GM12878 (cell line): ENCODE measurements at regions not wholly inside any gene's neighbourhood (a gene's known extent, or its start where the extent isn't known, plus 50 kb on each side); places are given as distances from the start of the nearest gene placed in this dataset.
"Not testable (repeated sequence)": the region's sequence is repeated elsewhere in the genome, so short reads cannot be mapped to it uniquely, and the experiment has no call there.

Experiments used
- CBX3 ChIP-seq: fragments of 200-600 bp; sonication (generic); IDR thresholded peaks from 2 replicates; pipeline ENCODE4 v1.6.1; 2016; ENCODE audit warnings: low read depth, borderline replicate concordance
- EZH2 ChIP-seq: IDR thresholded peaks from 2 replicates; pipeline ENCODE4 v1.6.1; 2012; ENCODE audit warnings: low read depth, mild to moderate bottlenecking, control low read depth, inconsistent platforms, low read length, borderline replicate concordance; ENCODE audit not compliant: control insufficient read depth

DNA sequence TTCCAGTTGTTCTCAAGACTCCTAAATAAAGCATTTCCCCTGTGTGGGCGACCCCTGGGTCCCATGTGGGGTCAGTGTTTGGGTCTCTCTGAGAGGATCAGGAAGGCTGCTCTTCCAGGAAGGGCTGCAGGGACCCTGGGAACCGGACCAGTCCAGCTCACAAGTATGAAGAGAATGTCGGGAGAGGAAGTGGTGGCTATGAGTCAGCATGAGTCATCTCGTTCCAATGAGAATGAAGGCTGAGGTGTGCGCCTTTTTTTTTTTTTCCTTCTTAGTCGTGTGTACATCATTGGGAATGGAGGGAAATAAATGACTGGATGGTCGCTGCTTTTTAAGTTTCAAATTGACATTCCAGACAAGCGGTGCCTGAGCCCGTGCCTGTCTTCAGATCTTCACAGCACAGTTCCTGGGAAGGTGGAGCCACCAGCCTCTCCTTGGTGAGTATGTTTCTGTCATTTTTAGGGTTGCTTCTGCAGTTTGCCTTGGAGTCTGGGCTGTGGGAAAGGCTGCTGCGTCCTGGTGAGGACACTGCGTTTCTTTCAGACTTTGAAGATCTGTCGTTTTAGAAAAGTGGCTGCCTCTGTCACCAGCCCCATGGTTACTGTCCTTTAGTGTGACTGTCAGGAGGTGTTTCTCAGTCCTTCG, 292.6 kb upstream of the PLGLB2 start:
- TF ChIP-seq EZH2, CBX3: not testable (repeated sequence)
